GM12878 (cell line): ENCODE measurements at regions not wholly inside any gene's neighbourhood (a gene's known extent, or its start where the extent isn't known, plus 50 kb on each side); places are given as distances from the start of the nearest gene placed in this dataset.

Experiments used
- ATAC-seq: fragments of 200-7000 bp; cut with Tn5 transposase; 3 replicates; pipeline ENCODE4 v1.9.1; 2020; ENCODE audit warnings: mild to moderate bottlenecking, moderate library complexity
- BruUV-seq: library from RNA; stranded (reverse); fragments of 400-500 nt; replicated peaks from 2 replicates; lab custom pipeline; 2021; lab: Mats Ljungman, UMichigan
- CTCF ChIA-PET: fragments of 300-600 bp; sonication (Branson Sonifier 250); formaldehyde crosslinking; extraction: SDS; loops from one replicate; lab custom pipeline; 2021; ENCODE audit warnings: inconsistent platforms; lab: Yijun Ruan, JAX
- POLR2A ChIA-PET: fragments of 350-600 bp; formaldehyde crosslinking; extraction: SDS; loops from one replicate; lab custom pipeline; 2021; ENCODE audit warnings: inconsistent platforms; lab: Charles Lee
- RAD21 ChIA-PET: fragments of 300-600 bp; sonication (Branson Sonifier 250); formaldehyde crosslinking; loops from one replicate; lab custom pipeline; 2023; ENCODE audit warnings: antibody characterized with exemption; ENCODE audit not compliant: unreplicated experiment; lab: Charles Lee
- SMC1A ChIA-PET: fragments of 300-600 bp; sonication (Branson Sonifier 250); formaldehyde crosslinking; loops from one replicate; lab custom pipeline; 2023; ENCODE audit not compliant: unreplicated experiment, uncharacterized antibody; lab: Charles Lee
- DNase-seq: peaks from one replicate; pipeline ENCODE4 v3.0.0-alpha.2; 2011; ENCODE audit warnings: low read depth, low spot score
- FAIRE-seq: peaks from 3 replicates; lab custom pipeline; 2011; peaks lifted over from hg19 to GRCh38; lab: Jason Lieb, UNC
- H2AFZ ChIP-seq: 2 replicates; pipeline ENCODE4 v1.6.0; 2011; ENCODE audit warnings: low read depth, low read length, control low read depth; ENCODE audit not compliant: control insufficient read depth
- H3K27ac ChIP-seq: 2 replicates; pipeline ENCODE4 v1.5.1; 2011; ENCODE audit warnings: control low read depth; ENCODE audit not compliant: control insufficient read depth, insufficient read depth
- H3K27me3 ChIP-seq, 2 experiments: replicated peaks in 1 of 2; 2 replicates each; pipeline versions ENCODE4 v1.6.0 to v1.6.1; 2011; ENCODE audit warnings: low read length in 1 of 2; ENCODE audit not compliant: control insufficient read depth in 2 of 2, insufficient read depth in 2 of 2
- H3K36me3 ChIP-seq, 2 experiments: 2 replicates each; pipeline ENCODE4 v1.5.1; 2011; ENCODE audit warnings: low read length in 1 of 2; ENCODE audit not compliant: control insufficient read depth in 2 of 2, insufficient read depth in 2 of 2
- H3K4me1 ChIP-seq: 2 replicates; pipeline ENCODE4 v1.6.1; 2011; ENCODE audit warnings: mild to moderate bottlenecking, low read length, moderate library complexity, mixed read lengths; ENCODE audit not compliant: control insufficient read depth, insufficient read depth
- H3K4me2 ChIP-seq: 2 replicates; pipeline ENCODE4 v1.6.0; 2011; ENCODE audit warnings: control low read depth; ENCODE audit not compliant: control insufficient read depth, insufficient read depth
- H3K4me3 ChIP-seq: fragments of 200-600 bp; sonication (generic); 2 replicates; pipeline ENCODE4 v1.5.1; 2016
- H3K79me2 ChIP-seq: 2 replicates; pipeline ENCODE4 v1.6.0; 2011; ENCODE audit warnings: low read length; ENCODE audit not compliant: control insufficient read depth, insufficient read depth
- H3K9ac ChIP-seq: 2 replicates; pipeline ENCODE4 v1.8.0; 2011; ENCODE audit warnings: low read length, control low read depth, mixed read lengths; ENCODE audit not compliant: control insufficient read depth, insufficient read depth
- H3K9me3 ChIP-seq: replicated peaks from 3 replicates; pipeline ENCODE4 v1.5.1; 2011; ENCODE audit warnings: mild to moderate bottlenecking, low read length; ENCODE audit not compliant: control insufficient read depth, insufficient read depth
- H4K20me1 ChIP-seq: 2 replicates; pipeline ENCODE4 v1.6.0; 2011; ENCODE audit not compliant: control insufficient read depth, insufficient read depth
- CBFB ChIP-seq: IDR thresholded peaks from 2 replicates; pipeline ENCODE4 v1.6.1; 2016; ENCODE audit warnings: antibody characterized with exemption, low read depth
- ETV6 ChIP-seq, 2 experiments: fragments of 450-650 bp in 1 of 2; IDR thresholded peaks in 1 of 2; conservative IDR thresholded peaks in 1 of 2; 2 replicates each; pipeline ENCODE4 v1.6.1; 2014; ENCODE audit warnings: antibody characterized with exemption in 1 of 2, borderline replicate concordance in 1 of 2, low read depth in 1 of 2, mild to moderate bottlenecking in 1 of 2, moderate library complexity in 1 of 2
- NR2C1 ChIP-seq: fragments of 450-650 bp; IDR thresholded peaks from 2 replicates; pipeline ENCODE4 v1.6.1; 2017; ENCODE audit warnings: antibody characterized with exemption, mild to moderate bottlenecking, moderate library complexity
- SIX5 ChIP-seq: IDR thresholded peaks from 2 replicates; pipeline ENCODE4 v1.6.1; 2011; ENCODE audit warnings: mild to moderate bottlenecking, low read depth, low read length, moderate library complexity; ENCODE audit not compliant: severe bottlenecking
- whole genome bisulfite sequencing: methylation state at CpG from one replicate; pipeline ENCODE4 v1.1.6; 2016; ENCODE audit warnings: low lambda C conversion rate; ENCODE audit not compliant: insufficient replicate concordance, insufficient coverage; ENCODE audit errors: missing lambda C conversion rate; 5-methylcytosine and 5-hydroxymethylcytosine counted together
- in situ Hi-C: fragments of 300-500 bp; cut with MboI; formaldehyde crosslinking; loops from 9 replicates; pipeline ENCODE4 v1.14.3; 2018; ENCODE audit warnings: mixed read lengths
- intact Hi-C: fragments of 100-400 bp; cut with micrococcal nuclease; formaldehyde crosslinking; loops from one replicate; pipeline ENCODE4 v1.14.2; 2022; ENCODE audit not compliant: unreplicated experiment

GRCh38 chr4:38319456-38320342, 344.3 kb upstream of the KLF3 start (continued):
- peak in 1 of 2 experiments; percentile 63; a peak in 2 of 4 replicates for TF ChIP-seq ETV6 (conservative IDR thresholded peaks at IDR 0.05 in 1 of 2, IDR thresholded peaks at IDR 0.05 in 1 of 2; ENCODE audit: borderline replicate concordance in 1 of 2, low read depth in 1 of 2)

GRCh38 chr4:38320343-38320695, 343.7 kb upstream of the KLF3 start:
- Histone ChIP-seq H3K36me3 (no peaks in the 10 kb centered on the region), H3K4me2 (peak overlapping the region; percentile 79; the same call in 1 of the 2 replicates), H3K9me3 (no peaks in the 10 kb centered on the region; the same call in 1 of the 3 replicates), H3K27ac (peak overlapping the region; percentile 91), H4K20me1 (no peaks in the 10 kb centered on the region), H3K4me3 (no peak overlapping the region), H3K79me2 (no peaks in the 10 kb centered on the region), H3K4me1 (peaks cover 27% of the 10 kb centered on the region), H3K9ac (no peak overlapping the region), H2AFZ (peak overlapping the region; percentile 37)
- DNase-seq = no peak
- 55% methylated on average over 5 of the region's 5 CpGs for WGBS
- BruUV-seq = no TSS peak
- ChIA-PET POLR2A (interaction anchor here (0.6 to 2.5 kb wide), 8 partner anchors 10 to 356 kb away, joined by 3 to 10 read pairs (median 4); no protein-coding TSS in a partner anchor), CTCF (interaction anchor here (0.7 to 6.1 kb wide), 24 partner anchors 10 to 1739 kb away, joined by 3 to 111 read pairs (median 6); no protein-coding TSS in a partner anchor)
- intact Hi-C loops = loop anchor here (1.0 to 2.0 kb wide), 2 partner anchors 184 to 411 kb away; no protein-coding TSS in a partner anchor
- ATAC-seq = no peak
- in situ Hi-C loops = loop anchor here (25.0 kb wide), 1 partner anchor 542 kb away; the partner anchor contains the start of genes FAM114A1 and TLR6
- FAIRE-seq = no peak
- TF ChIP-seq NR2C1 (no peak), CBFB (0 out of 2 replicates have a peak, but pooled peaks have one; percentile 11), SIX5 (no peak)
- TF ChIP-seq, all 136 proteins: peak for 1
- H3K27me3 ChIP-seq = no peaks in the 10 kb centered on the region
- ChIA-PET SMC1A (interaction anchor here (0.7 to 5.9 kb wide), 18 partner anchors 10 to 462 kb away, joined by 3 to 113 read pairs (median 6); partner anchors contain the start of gene TLR10), RAD21 (interaction anchor here (0.5 to 5.9 kb wide), 34 partner anchors 10 to 1393 kb away, joined by 3 to 102 read pairs (median 6); partner anchors contain the start of genes TLR1 and TLR10)
